Esophagus squamous epithelium (tissue), 4 donors: ENCODE measurements at regions not wholly inside any gene's neighbourhood (a gene's known extent, or its start where the extent isn't known, plus 50 kb on each side); places are given as distances from the start of the nearest gene placed in this dataset.

Experiments
- CTCF ChIP-seq, 6 experiments: fragments of 450-650 bp in 4 of 6; fragments of 200-600 bp in 2 of 6; sonication (generic) in 2 of 6; IDR thresholded peaks; one replicate each; pipeline ENCODE4 v1.5.1; 2016 to 2019; ENCODE audit warnings: antibody characterized with exemption in 6 of 6, mild to moderate bottlenecking in 4 of 6, moderate library complexity in 4 of 6
- POLR2A ChIP-seq, 4 donors: fragments of 450-650 bp; IDR thresholded peaks; one replicate each; pipeline ENCODE4 v1.6.1; 2017; ENCODE audit warnings: antibody characterized with exemption in 4 of 4, mild to moderate bottlenecking in 4 of 4, moderate library complexity in 3 of 4

- TF ChIP-seq POLR2A (IDR thresholded peaks at IDR 0.05) (no peak), CTCF (IDR thresholded peaks at IDR 0.05) (no peak)
Measured at GRCh38 chr4:110250023-110250387, 51.6 kb upstream of the ELOVL6 start.
